Dermis microvascular lymphatic vessel endothelial cell (primary cell): ENCODE measurements at regions not wholly inside any gene's neighbourhood (a gene's known extent, or its start where the extent isn't known, plus 50 kb on each side); places are given as distances from the start of the nearest gene placed in this dataset.
A peak's percentile ranks its signal among the peaks of the same experiment; 100 is the strongest.

Experiments
- DNase-seq, 2 donors: peaks; one replicate each; pipeline versions ENCODE4 v3.0.0 to v3.0.0-alpha.2; 2010; ENCODE audit warnings: low read depth in 2 of 2

- DNase-seq = no peak
Measured at GRCh38 chr6:153882411-153882810, 156.6 kb upstream of the OPRM1 start.

- DNase-seq = no peak
Measured at GRCh38 chr6:153873541-153873940, 165.5 kb upstream of the OPRM1 start.

- no peak for DNase-seq
Measured at GRCh38 chr6:153872946-153873345, 166.1 kb upstream of the OPRM1 start.

- no peak for DNase-seq
Measured at GRCh38 chr6:153862927-153863326, 176.1 kb upstream of the OPRM1 start.

GRCh38 chr6:153862139-153862538 is 176.9 kb upstream of the OPRM1 start:
- DNase-seq = no peak

GRCh38 chr6:153858529-153858928 is 180.5 kb upstream of the OPRM1 start:
- peak in 1 of 2 donors; percentile 4 for DNase-seq

- DNase-seq = no peak
Measured at GRCh38 chr6:153856929-153857376, 182.1 kb upstream of the OPRM1 start.

GRCh38 chr6:153852481-153852880 is 186.6 kb upstream of the OPRM1 start:
- no peak for DNase-seq

- no peak for DNase-seq
Measured at GRCh38 chr6:153852034-153852433, 187.0 kb upstream of the OPRM1 start.

- DNase-seq = no peak
Measured at GRCh38 chr6:153849072-153849779, 189.8 kb upstream of the OPRM1 start.

GRCh38 chr6:153843420-153843819 is 195.6 kb upstream of the OPRM1 start:
- no peak for DNase-seq

- DNase-seq = no peak
Measured at GRCh38 chr6:153842491-153842890, 196.5 kb upstream of the OPRM1 start.

GRCh38 chr6:153840039-153840850 is 198.8 kb upstream of the OPRM1 start:
- no peak for DNase-seq

GRCh38 chr6:153832543-153832942 is 206.5 kb upstream of the OPRM1 start:
- DNase-seq = no peak

GRCh38 chr6:153831350-153832078 is 207.5 kb upstream of the OPRM1 start:
- no peak for DNase-seq

GRCh38 chr6:153817173-153817572 is 221.9 kb upstream of the OPRM1 start:
- DNase-seq = no peak

- no peak for DNase-seq
Measured at GRCh38 chr6:153816366-153816765, 222.7 kb upstream of the OPRM1 start.

GRCh38 chr6:153814136-153814535 is 224.9 kb upstream of the OPRM1 start:
- DNase-seq = no peak

GRCh38 chr6:153804755-153805330 is 234.2 kb upstream of the OPRM1 start:
- no peak for DNase-seq

GRCh38 chr6:153801917-153802316 is 237.1 kb upstream of the OPRM1 start:
- no peak for DNase-seq

- no peak for DNase-seq
Measured at GRCh38 chr6:153800580-153801188, 238.4 kb upstream of the OPRM1 start.
